HG03066 (cell line): ENCODE measurements at regions not wholly inside any gene's neighbourhood (a gene's known extent, or its start where the extent isn't known, plus 50 kb on each side); places are given as distances from the start of the nearest gene placed in this dataset.
"Not testable (repeated sequence)": the region's sequence is repeated elsewhere in the genome, so short reads cannot be mapped to it uniquely, and the experiment has no call there.

Source experiments
- ATAC-seq: cut with Tn5 transposase; IDR thresholded peaks from one replicate; pipeline ENCODE4 v1.9.1; 2021; ENCODE audit warnings: low read depth; ENCODE audit not compliant: unreplicated experiment

DNA sequence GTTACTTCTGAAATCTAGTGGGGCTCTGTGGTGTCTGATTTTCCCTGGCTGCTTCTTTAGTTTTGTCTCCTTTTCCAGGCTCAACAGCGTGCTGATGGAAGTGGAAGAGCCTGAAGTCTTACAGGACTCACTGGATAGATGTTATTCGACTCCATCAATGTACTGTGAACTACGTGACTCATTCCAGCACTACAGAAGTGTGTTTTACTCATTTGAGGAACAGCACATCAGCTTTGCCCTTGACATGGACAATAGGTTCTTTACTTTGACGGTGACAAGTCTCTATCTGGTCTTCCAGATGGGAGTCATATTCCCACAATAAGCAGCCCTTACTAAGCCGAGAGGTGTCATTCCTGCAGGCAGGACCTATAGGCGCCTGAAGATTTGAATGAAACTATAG lies 51.1 kb downstream of the NBPF8 start:
- not testable (repeated sequence) for ATAC-seq

DNA sequence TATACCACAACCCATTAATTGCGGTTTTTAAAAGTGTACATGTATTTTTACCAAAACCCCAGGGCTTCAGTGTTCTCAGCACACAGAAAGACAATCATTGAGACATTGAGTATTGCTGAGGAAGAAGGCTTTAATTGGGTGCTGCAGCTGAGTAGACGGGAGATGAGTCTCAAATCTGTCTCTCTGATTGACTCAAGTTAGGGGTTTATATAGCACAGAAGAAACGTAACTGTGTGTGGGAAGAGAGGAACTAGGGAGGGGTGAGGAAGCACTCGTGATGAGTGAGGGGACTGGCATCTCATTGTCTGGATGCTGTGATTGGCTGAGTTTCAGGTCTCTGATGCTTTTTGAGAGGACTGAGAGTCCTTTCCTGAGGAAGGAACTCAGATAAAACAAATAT lies 62.8 kb downstream of the NBPF8 start:
- ATAC-seq = not testable (repeated sequence)

DNA sequence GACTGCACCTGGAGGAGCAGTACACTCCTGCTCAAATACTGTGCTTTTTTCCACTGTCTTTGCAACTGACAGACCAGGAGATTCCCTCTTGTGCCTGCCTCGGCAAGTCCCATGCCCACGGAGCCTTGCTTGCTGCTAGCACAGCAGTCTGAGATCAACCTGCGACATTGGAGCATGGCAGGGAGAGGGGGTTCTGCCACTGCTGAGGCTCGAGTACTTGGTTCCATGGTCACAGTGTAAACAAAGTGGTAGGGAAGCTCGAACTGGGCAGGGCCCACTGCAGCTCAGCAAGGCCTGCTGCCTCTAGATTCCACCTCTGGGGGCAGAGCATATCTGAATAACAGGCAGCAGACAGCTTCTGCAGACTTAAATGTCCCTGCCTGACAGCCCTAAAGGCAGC lies 63.6 kb downstream of the NBPF8 start:
- not testable (repeated sequence) for ATAC-seq

DNA sequence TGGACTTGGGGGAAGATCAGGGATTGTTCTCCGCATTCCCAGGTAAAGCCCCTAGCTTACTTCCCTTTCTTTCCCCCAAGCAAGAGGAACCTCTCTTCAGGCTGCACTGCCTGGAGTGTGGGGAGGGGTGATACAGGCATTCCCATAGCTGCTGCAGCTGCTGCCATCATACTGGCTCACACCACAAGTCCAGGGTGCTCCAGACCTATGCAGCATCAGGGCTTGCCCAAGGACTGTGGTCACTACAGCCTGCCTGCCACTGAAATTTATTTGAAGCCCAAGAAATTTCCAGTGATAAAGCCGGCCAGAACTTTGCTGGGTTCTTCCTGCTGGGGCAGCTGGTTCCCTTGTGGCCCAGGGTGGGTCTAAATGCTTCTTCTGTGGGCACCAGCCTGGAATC lies 72.7 kb downstream of the NBPF8 start:
- ATAC-seq = not testable (repeated sequence)

DNA sequence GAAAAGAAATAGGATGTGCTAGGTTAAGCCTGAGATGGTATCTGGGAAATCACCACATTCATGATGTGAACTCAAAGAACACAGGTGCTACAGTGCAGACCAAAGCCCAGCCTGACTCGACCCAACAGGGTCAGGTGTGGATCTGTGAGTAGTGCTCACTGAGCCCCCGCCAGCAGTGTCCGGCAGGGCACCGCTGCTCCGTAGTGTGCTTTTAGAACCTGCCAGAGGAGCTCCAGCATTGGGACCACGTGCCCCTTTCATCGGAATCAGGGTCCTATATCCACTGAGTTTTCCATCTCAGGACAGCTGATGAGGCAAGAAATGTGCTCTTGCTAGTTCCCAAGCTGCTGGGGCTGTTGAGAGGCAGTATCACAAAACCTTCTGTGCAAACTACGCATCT lies 74.4 kb downstream of the NBPF8 start:
- ATAC-seq = not testable (repeated sequence)

DNA sequence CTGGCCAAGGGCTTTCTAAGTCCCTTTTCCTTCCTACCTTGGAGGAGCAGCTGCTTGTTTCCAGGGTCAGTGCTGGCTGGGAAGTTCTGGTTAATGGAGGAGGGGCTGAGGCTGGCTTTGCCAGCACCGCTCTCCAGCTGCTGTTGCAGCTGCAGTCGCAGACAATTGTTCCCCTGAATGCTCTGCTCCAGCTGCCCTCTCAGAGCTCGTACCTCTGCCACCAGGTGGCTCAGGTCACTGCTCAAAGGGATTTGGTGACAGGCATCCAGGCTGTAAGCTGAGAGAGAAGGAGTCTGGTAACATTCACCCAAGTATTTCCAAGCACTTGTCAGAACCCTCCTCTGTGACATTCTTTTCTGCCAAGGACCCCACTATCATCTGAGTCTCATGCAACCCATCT lies 82.3 kb downstream of the NBPF8 start:
- ATAC-seq = not testable (repeated sequence)

DNA sequence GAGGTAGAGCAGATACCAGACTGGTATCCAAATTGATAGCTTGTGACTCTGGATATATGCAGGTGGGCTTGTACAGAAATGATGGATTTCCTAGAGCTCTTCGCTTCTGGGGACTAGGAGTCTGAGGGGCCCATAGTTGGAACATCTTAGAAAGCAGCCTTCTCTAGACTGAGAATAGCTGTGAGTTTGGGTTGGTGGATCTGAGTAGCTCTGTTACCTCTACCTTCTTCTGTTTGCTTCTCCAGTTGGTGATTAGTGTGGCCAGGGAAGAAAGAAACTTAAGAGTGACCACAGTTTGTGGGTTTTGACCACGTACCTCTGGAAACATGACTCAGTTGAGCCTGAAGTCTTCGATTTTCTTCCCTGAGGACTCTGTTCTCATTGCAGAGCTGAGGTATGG lies 88.4 kb downstream of the NBPF8 start:
- ATAC-seq = not testable (repeated sequence)

DNA sequence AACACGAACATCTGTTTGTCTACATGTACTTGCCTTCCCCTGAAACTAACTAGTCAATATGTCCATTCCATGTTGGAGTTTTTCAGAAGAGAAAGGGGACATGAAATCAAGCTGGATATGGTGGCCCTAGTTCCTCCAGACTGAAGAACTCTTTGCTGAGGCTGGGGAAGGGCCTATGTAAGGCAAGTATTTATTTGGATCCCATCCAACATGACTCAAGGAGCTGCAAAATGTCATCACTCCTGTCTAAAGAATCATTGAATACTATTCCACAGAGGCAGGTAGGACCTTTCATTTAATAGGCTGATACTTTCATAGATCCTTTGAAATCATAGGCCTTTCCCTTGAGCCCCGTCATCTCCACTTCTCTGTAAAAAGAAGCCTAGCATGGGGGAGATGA lies 91.5 kb downstream of the NBPF8 start:
- ATAC-seq = not testable (repeated sequence)

DNA sequence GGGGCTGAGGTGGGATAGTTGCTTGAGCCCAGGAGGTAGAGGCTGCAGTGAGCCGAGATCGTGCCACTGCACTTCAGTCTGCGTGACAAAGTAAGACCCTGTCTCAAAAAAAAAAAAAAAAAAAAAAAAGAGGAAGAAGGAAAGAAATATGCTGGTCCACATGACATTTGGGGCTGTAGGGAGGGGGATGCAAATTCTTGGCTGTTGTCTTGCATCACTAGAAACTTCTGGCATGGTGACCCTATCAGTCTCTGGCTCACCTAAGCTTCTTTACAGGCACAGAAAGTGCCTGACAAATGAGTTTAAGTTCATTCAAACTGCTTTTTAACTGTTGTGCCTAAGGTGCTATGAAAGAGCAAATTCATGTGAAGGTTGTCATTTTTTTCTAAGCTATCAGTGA lies 93.5 kb downstream of the NBPF8 start:
- ATAC-seq = not testable (repeated sequence)

DNA sequence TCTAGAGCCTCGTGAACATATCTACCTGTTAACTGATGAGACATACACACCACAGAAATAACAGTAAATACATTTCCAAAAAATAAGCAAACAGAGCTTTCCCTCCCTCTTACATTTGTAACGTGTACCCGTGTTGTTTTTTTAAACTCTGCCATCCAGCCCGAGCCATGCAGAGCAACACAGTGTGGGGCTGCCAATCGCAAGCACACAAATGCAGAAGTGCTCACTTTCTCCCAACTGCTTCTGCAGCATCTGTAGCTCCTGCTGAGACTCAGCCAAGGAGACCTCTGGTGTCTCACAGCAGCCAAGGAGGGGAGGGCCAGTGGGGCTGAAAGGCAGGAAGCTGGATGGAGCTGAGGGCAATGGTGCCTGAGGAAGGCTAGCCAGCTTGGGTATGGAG lies 94.4 kb downstream of the NBPF8 start:
- not testable (repeated sequence) for ATAC-seq

DNA sequence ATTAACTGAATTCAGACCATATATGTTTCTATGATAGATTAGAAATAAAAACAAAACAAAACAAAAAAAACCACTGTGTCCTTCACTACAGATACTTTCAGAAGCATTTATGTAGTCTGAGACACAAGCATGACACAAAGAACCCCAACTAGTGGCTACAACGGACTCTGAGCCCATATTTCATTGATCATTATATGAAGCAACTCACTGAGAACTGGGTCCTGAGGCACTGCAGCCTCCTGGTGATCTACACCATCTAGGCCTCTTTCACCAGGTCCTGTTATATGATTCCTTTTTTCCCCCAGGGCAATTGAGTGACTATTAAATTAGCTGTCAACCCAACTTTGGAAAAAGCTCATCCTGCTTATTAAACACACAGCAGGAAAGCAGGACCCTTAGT lies 98.3 kb downstream of the NBPF8 start:
- not testable (repeated sequence) for ATAC-seq

DNA sequence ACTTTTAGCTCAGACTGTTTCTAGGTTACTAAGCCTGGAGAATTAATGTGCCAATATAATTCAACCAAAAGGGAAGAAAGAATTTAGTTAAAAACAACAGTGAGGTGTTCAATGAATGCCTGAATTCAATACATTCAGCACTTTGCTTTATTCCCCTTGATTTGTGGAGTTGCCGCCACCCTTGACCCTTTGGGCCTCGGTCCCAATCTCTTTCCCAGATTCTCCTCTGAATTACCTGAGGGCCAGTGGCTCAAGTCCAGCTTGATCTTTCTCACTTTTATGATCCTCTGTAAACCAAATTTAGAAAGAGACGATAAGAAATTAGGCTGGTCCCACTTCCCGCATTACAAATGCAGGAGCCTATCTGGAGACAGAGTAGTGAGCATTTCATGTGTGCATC lies 98.7 kb downstream of the NBPF8 start:
- ATAC-seq = not testable (repeated sequence)

DNA sequence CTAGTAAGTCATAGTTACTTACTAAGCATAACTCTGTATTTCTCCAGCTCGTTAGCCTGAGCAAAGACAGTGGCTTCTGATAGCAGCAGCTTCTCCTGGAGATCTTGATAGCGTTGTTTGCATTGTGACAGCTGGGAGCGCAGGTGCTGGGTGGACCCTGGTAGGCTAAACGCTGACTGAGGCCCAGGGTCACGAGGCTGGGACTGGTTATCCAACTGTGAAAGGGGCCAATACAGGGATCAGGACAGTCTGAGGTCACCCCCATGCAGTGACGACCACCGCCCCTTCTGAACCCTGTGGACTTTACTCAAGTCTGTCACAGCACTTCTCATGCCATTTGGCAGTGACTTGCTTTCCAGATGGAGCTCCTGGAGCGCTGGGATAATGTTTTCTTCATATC lies 104.4 kb downstream of the NBPF8 start:
- not testable (repeated sequence) for ATAC-seq

DNA sequence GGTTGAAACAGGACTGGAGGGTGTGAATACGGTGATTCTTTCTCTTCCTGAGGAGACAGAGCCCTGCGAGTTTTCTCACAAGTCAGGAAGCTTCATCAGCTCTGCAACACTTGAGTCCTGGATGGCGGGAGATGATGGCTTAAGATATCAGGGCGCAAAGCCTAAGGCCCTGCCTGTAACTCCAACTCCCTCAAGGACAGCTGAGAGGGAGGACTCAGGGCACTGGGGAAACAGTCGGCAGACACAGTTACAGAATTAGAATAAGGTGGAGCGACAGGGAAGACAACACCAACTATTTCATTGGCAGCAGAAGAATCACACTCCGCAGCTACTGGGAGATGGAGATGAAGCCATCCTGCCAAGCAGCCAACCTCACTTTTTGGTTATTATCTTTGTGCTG lies 109.6 kb downstream of the NBPF8 start:
- not testable (repeated sequence) for ATAC-seq

DNA sequence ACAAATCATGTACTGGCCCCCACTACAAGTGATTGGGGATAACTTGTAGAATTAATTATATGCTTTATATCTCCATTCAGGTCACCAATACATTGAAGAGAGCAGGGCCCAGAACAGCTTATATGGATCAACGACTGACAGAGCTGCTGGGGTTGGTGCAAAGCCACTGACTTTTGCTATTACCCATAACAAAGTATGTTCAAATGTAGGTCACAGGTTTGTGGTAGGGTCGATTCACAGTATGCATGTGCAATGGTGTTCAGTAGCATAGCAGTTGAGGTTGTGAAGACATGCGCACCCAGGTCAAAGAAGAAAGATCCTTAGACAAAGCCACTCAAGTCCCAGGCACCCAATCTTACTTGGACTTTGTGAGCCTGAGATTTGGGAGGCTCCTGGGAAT lies 110.6 kb downstream of the NBPF8 start:
- ATAC-seq = not testable (repeated sequence)

DNA sequence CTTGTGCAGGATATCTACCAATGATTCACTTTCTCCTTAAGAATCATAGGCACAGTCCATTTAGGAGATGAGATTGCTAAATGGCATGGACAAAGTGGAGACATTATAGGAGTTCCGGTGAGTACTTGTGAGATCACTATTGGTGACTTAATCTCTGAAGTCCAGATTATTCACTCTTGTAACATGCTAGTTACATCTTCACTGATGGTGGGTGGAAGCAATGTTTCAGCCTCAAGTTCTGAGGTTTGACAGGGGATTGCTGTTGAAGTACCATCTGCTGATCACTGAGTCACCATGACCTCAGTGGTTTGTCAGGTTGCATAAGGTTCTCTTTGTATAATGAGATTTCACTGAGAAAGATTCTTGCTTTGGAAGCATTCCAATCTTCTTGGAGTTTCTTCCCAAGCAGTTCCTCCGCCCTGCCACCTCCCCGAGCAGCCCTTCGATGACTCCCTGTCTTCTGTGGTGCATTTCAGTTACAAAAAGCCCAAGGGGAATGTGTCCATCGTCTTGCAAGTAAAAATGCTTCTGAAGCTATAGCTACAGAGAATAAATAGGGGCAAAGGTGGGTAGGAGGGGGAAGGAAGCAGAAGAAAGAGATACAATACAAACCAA lies 114.7 kb downstream of the NBPF8 start:
- ATAC-seq = not testable (repeated sequence)

DNA sequence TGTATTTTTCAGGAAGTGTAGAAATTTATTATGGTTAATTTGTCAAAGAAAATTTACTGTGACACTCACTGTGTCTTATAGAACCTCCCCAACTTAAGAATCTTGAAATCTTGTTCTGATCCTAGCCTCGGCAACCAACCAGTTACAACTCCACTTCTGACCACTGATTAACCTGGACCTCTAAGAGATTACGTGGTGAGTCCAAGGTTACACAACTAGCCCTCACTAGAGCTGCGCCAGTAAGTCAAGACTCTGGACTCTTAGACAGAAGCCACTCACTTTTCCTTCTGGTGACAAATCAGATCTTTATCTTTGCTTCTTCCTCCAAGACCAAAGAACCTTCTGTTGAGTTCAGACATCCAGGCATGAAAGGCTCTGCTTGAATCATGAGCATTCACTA lies 116.6 kb downstream of the NBPF8 start:
- not testable (repeated sequence) for ATAC-seq

DNA sequence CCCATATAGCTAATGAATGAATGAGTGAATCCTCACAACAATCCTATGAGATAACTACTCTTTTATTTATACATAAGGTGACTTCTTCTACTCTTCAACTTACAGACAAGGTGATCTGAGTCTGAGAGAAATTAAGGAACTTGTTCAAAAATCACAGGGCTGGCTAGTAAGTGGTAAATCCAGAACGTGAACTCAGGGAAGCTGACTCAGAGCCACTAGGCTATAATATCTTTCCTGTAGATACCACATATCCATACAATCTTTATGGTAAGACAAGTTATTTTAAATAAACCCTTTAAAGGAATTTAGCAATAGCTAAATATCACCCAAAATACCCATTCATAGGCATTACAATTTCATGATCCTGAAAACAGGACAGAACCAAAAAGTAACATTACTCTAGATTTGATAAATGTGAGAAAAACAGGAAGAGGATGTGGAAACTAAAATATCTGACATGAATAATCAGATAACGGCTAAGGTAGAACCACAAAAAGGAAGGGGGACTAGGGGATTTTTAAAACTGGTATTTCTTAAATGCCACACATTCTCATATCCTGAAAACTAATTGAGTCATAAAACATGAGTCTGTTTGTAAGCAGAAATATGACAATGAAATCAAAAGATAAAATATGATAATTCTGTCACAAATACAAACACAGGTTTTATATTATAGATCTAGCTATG lies 119.7 kb downstream of the NBPF8 start:
- not testable (repeated sequence) for ATAC-seq

DNA sequence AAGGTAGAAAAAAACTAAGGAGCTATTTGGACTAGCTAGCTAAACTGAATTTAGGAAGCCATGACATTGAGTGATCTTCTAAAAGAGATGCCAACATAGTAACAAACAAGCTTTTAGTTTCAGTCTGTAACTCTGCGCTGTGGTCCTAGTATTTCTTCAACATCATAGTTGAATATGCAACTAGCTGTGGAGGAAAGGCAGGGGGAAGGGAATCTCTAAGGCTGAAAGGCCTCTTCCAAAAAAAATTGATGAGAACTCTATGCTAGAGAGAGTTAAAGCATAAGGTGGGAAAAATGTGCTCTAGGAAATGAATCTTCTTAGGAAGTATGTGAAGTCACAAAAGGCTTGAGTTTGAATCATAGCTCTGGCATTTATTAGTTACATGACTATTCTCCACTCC lies 120.2 kb downstream of the NBPF8 start:
- ATAC-seq = not testable (repeated sequence)

DNA sequence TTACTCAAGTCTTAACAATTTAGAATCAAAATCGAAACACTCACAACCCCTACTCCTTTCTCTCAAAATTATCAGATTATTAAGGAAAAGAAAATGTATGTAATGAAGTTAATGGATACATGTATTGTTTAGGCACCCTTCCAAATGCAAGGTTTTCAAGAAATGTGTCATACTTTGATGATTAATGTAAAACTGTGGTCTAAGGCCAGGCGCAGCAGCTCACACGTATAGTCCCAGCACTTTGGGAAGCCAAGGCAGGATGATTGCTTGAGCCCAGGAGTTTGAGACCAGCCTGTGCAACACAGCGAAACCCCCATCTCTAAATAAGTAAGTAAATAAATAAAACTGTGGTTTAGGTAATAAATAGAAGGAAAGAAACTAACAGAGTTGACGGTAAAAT lies 126.6 kb downstream of the NBPF8 start:
- not testable (repeated sequence) for ATAC-seq

DNA sequence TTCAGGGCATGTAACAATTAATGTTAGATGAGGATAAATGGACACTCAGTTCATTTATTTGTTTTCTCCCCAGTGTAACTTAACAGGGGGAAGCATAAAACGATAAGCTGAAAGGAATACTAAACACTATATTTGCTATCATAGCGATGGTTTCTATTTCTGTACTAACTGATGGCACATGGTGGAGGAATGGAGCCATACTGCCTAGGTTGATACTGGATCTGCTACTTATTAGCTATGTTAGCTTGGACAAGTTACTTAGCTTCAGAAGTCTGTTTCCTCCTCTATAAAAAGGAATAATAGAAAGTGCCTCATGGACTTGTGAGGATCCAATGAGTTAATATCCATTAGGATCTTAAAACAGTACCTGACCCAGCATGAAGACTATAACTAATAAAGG lies 127.5 kb downstream of the NBPF8 start:
- not testable (repeated sequence) for ATAC-seq

DNA sequence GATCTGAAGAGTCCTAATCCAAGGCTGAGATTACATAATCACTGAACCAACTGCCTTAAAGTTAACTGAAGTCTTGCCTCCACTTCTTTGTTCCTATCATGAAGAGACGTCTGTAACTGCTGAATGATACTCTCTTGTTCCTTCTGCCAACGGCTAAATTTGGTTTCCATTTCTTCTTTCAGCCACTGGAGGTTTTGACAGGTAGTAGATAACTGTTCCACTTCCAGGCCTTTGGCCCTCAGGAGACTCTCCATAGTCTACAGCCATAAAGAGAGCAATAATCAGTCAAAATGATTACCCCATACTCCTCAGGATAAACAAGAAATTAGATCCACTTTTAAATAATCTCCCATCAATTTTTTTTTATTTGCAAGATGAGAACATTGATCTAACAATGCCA lies 128.1 kb downstream of the NBPF8 start:
- not testable (repeated sequence) for ATAC-seq
